ENCODE measurements at regions not wholly inside any gene's neighbourhood (a gene's known extent, or its start where the extent isn't known, plus 50 kb on each side); places are given as distances from the start of the nearest gene placed in this dataset.

- no TSS peak for BruUV-seq (replicated peaks)
- POLR2A ChIA-PET, result no interaction called here
- H2AFZ ChIP-seq (ENCODE audit: low read length), result no peak overlapping the region
These were observed 117.5 kb upstream of the VCX2 start for GRCh38 chrX:8288590-8288989.

GRCh38 chrX:8289523-8289922 is 118.5 kb upstream of the VCX2 start:
- intact Hi-C loops (cut with micrococcal nuclease; ENCODE audit: unreplicated experiment), result no loop called here
- no peak overlapping the region for H3K4me2 ChIP-seq (ENCODE audit: low read length)
- ChIA-PET CTCF (ENCODE audit: unreplicated experiment) (no interaction called here), POLR2A (interaction anchor here (0.6 kb wide), 1 partner anchor 297 kb away, joined by 3 read pairs; no protein-coding TSS in a partner anchor)
- no peaks in the 10 kb centered on the region for H3K9me2 ChIP-seq (ENCODE audit: insufficient read depth, low read length)
- H3K4me1 ChIP-seq (ENCODE audit: insufficient read depth, low read length, poor library complexity, severe bottlenecking), result no peaks in the 10 kb centered on the region
- H3K79me2 ChIP-seq (ENCODE audit: insufficient read depth, low read depth, low read length), result no peaks in the 10 kb centered on the region
- TF ChIP-seq CTCF (conservative IDR thresholded peaks at IDR 0.05; ENCODE audit: low read length), result no peak
- no peak for TF ChIP-seq EZH2phosphoT487 (IDR thresholded peaks at IDR 0.05; ENCODE audit: borderline replicate concordance, low read depth, low read length)
- BruUV-seq (replicated peaks), result no TSS peak
- no peaks in the 10 kb centered on the region for H3K9me3 ChIP-seq (ENCODE audit: low read length)
- no peak for DNase-seq (ENCODE audit: low spot score)
- H3K4me3 ChIP-seq (ENCODE audit: low read depth, low read length, poor library complexity, severe bottlenecking), result no peak overlapping the region
- H3K27ac ChIP-seq (ENCODE audit: low read depth, low read length, poor library complexity, severe bottlenecking), result no peak overlapping the region
- H2AFZ ChIP-seq (ENCODE audit: low read length), result no peak overlapping the region
- H4K20me1 ChIP-seq (ENCODE audit: insufficient read depth, low read length), result no peaks in the 10 kb centered on the region
- H3K36me3 ChIP-seq (ENCODE audit: insufficient read depth, low read length), result no peaks in the 10 kb centered on the region

More at GRCh38 chrX:8288590-8288989, 117.5 kb upstream of the VCX2 start:
- Histone ChIP-seq H3K4me2 (ENCODE audit: low read length) (no peak overlapping the region), H3K36me3 (ENCODE audit: insufficient read depth, low read length) (no peaks in the 10 kb centered on the region), H3K4me3 (ENCODE audit: low read depth, low read length, poor library complexity, severe bottlenecking) (no peak overlapping the region), H3K4me1 (ENCODE audit: insufficient read depth, low read length, poor library complexity, severe bottlenecking) (no peaks in the 10 kb centered on the region), H3K79me2 (ENCODE audit: insufficient read depth, low read depth, low read length) (no peaks in the 10 kb centered on the region), H3K27ac (ENCODE audit: low read depth, low read length, poor library complexity, severe bottlenecking) (no peak overlapping the region), H4K20me1 (ENCODE audit: insufficient read depth, low read length) (no peaks in the 10 kb centered on the region), H3K9me2 (ENCODE audit: insufficient read depth, low read length) (no peaks in the 10 kb centered on the region), H3K9me3 (ENCODE audit: low read length) (no peaks in the 10 kb centered on the region)
- no peak for DNase-seq (ENCODE audit: low spot score)
- intact Hi-C loops (cut with micrococcal nuclease; ENCODE audit: unreplicated experiment), result no loop called here
- TF ChIP-seq CTCF (conservative IDR thresholded peaks at IDR 0.05; ENCODE audit: low read length) (no peak), EZH2phosphoT487 (IDR thresholded peaks at IDR 0.05; ENCODE audit: borderline replicate concordance, low read depth, low read length) (no peak)
- CTCF ChIA-PET (ENCODE audit: unreplicated experiment), result no interaction called here

GRCh38 chrX:8297766-8298165 is 126.7 kb upstream of the VCX2 start:
- intact Hi-C loops (cut with micrococcal nuclease; ENCODE audit: unreplicated experiment), result no loop called here
- no peak overlapping the region for H3K4me2 ChIP-seq (ENCODE audit: low read length)
- H4K20me1 ChIP-seq (ENCODE audit: insufficient read depth, low read length), result no peaks in the 10 kb centered on the region
- CTCF ChIA-PET (ENCODE audit: unreplicated experiment), result no interaction called here
- no peak for TF ChIP-seq EZH2phosphoT487 (IDR thresholded peaks at IDR 0.05; ENCODE audit: borderline replicate concordance, low read depth, low read length)
- no peak for TF ChIP-seq CTCF (conservative IDR thresholded peaks at IDR 0.05; ENCODE audit: low read length)
- no peak overlapping the region for H2AFZ ChIP-seq (ENCODE audit: low read length)
- no peak for DNase-seq (ENCODE audit: low spot score)
- H3K27ac ChIP-seq (ENCODE audit: low read depth, low read length, poor library complexity, severe bottlenecking), result no peak overlapping the region
- no peaks in the 10 kb centered on the region for H3K36me3 ChIP-seq (ENCODE audit: insufficient read depth, low read length)
- no peaks in the 10 kb centered on the region for H3K9me2 ChIP-seq (ENCODE audit: insufficient read depth, low read length)
- H3K4me3 ChIP-seq (ENCODE audit: low read depth, low read length, poor library complexity, severe bottlenecking), result no peak overlapping the region
- BruUV-seq (replicated peaks), result no TSS peak
- no peaks in the 10 kb centered on the region for H3K79me2 ChIP-seq (ENCODE audit: insufficient read depth, low read depth, low read length)
- POLR2A ChIA-PET, result no interaction called here
- H3K4me1 ChIP-seq (ENCODE audit: insufficient read depth, low read length, poor library complexity, severe bottlenecking), result no peaks in the 10 kb centered on the region
- H3K9me3 ChIP-seq (ENCODE audit: low read length), result no peaks in the 10 kb centered on the region

Measured in OCI-LY7 (cell line).